SK-N-SH treated with all-trans-retinoic acid at 6 μM for 48 hours (cell line): ENCODE measurements at regions not wholly inside any gene's neighbourhood (a gene's known extent, or its start where the extent isn't known, plus 50 kb on each side); places are given as distances from the start of the nearest gene placed in this dataset.

Experiments used
- ZFP3 ChIP-seq: fragments of 250-450 bp; sonication (Bioruptor Pico); IDR thresholded peaks from 2 replicates; pipeline ENCODE4 v1.5.0; 2020; ENCODE audit warnings: mild to moderate bottlenecking, moderate library complexity
- TF ChIP-seq, protein P1 (sequence below): fragments of 250-450 bp; sonication (Bioruptor Pico); IDR thresholded peaks from 2 replicates; pipeline ENCODE4 v1.8.0; 2020; ENCODE audit warnings: mild to moderate bottlenecking, moderate library complexity, borderline replicate concordance

GRCh38 chr20:5410470-5410869, 93.7 kb upstream of the PROKR2 start:
- TF ChIP-seq ZFP3 (CRISPR knock-in tag), result no peak
- TF ChIP-seq, protein P1, sequence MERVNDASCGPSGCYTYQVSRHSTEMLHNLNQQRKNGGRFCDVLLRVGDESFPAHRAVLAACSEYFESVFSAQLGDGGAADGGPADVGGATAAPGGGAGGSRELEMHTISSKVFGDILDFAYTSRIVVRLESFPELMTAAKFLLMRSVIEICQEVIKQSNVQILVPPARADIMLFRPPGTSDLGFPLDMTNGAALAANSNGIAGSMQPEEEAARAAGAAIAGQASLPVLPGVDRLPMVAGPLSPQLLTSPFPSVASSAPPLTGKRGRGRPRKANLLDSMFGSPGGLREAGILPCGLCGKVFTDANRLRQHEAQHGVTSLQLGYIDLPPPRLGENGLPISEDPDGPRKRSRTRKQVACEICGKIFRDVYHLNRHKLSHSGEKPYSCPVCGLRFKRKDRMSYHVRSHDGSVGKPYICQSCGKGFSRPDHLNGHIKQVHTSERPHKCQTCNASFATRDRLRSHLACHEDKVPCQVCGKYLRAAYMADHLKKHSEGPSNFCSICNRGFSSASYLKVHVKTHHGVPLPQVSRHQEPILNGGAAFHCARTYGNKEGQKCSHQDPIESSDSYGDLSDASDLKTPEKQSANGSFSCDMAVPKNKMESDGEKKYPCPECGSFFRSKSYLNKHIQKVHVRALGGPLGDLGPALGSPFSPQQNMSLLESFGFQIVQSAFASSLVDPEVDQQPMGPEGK (CRISPR knock-in tag), result no peak
